Endothelial cell (in vitro differentiated cells): ENCODE measurements at regions not wholly inside any gene's neighbourhood (a gene's known extent, or its start where the extent isn't known, plus 50 kb on each side); places are given as distances from the start of the nearest gene placed in this dataset.

Source experiments
- DNase-seq: peaks from one replicate; pipeline ENCODE4 v3.0.0; 2021; ENCODE audit warnings: low spot score
- H3K27ac Mint-ChIP-seq: one replicate; pipeline ENCODE4 v1.8.0; 2021; ENCODE audit warnings: mixed read lengths, inconsistent platforms; ENCODE audit not compliant: unreplicated experiment
- H3K27me3 Mint-ChIP-seq: one replicate; pipeline ENCODE4 v1.8.0; 2021; ENCODE audit warnings: mild to moderate bottlenecking, moderate library complexity, mixed read lengths, inconsistent platforms; ENCODE audit not compliant: unreplicated experiment
- H3K36me3 Mint-ChIP-seq: one replicate; pipeline ENCODE4 v1.8.0; 2021; ENCODE audit warnings: mild to moderate bottlenecking, low read depth, mixed read lengths, inconsistent platforms; ENCODE audit not compliant: unreplicated experiment
- H3K4me1 Mint-ChIP-seq: one replicate; pipeline ENCODE4 v1.8.0; 2021; ENCODE audit warnings: mild to moderate bottlenecking, mixed read lengths, inconsistent platforms; ENCODE audit not compliant: unreplicated experiment
- H3K4me3 Mint-ChIP-seq: one replicate; pipeline ENCODE4 v1.8.0; 2021; ENCODE audit warnings: mild to moderate bottlenecking, mixed read lengths, inconsistent platforms; ENCODE audit not compliant: unreplicated experiment
- H3K9me3 Mint-ChIP-seq: one replicate; pipeline ENCODE4 v1.8.0; 2021; ENCODE audit warnings: mixed read lengths, inconsistent platforms; ENCODE audit not compliant: unreplicated experiment
- TF ChIP-seq, protein P1 (sequence below): fragments of 200-600 bp; sonication (generic); IDR thresholded peaks from one replicate; pipeline ENCODE4 v1.5.0; 2021; ENCODE audit warnings: antibody characterized with exemption; ENCODE audit not compliant: unreplicated experiment

DNA sequence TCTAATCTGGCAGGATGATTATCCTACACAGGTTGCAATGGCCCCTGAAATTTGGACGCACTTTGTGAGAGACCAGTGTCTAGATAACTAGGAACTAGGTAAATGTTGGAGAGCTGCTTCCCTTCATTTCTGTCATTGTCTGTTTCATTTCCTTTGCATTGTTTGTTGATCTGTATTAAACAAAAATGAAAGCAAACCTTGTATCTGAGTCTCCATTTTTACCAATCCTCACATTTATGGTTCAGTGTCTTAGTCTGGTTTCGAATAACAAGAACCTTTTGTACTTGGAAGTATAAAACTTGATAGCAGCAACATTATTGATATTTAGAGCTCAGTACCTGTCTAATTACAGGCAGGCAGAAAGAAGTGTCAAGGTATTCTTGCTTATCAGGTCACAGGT is 105.5 kb downstream of the MRPS30 start:
- no peaks in the 10 kb centered on the region for H3K27me3 Mint-ChIP-seq

DNA sequence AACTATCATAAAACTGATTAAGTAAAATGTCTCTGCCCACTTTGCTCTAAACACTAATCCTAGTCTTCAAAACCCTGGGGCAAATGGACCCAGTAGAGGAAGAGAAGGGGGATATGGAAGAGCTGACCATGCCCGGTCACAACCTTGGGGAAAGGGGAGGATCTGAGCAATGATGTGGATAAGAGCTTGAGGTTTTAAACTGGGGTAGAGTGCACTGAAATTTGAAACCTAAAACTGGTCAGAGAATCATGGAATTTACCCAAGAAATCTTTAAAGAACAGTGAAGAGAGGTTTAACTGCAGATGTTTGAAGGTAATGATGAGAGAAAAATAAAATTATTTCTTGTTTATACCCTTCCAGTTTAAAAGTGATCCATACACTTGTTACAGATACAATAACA is 110.8 kb downstream of the MRPS30 start:
- Mint-ChIP-seq H3K9me3 (no peaks in the 10 kb centered on the region), H3K27ac (no peak overlapping the region), H3K4me3 (no peak overlapping the region), H3K27me3 (no peaks in the 10 kb centered on the region), H3K36me3 (no peaks in the 10 kb centered on the region), H3K4me1 (no peaks in the 10 kb centered on the region)
- DNase-seq: no peak
- TF ChIP-seq, protein P1, sequence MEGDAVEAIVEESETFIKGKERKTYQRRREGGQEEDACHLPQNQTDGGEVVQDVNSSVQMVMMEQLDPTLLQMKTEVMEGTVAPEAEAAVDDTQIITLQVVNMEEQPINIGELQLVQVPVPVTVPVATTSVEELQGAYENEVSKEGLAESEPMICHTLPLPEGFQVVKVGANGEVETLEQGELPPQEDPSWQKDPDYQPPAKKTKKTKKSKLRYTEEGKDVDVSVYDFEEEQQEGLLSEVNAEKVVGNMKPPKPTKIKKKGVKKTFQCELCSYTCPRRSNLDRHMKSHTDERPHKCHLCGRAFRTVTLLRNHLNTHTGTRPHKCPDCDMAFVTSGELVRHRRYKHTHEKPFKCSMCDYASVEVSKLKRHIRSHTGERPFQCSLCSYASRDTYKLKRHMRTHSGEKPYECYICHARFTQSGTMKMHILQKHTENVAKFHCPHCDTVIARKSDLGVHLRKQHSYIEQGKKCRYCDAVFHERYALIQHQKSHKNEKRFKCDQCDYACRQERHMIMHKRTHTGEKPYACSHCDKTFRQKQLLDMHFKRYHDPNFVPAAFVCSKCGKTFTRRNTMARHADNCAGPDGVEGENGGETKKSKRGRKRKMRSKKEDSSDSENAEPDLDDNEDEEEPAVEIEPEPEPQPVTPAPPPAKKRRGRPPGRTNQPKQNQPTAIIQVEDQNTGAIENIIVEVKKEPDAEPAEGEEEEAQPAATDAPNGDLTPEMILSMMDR: no peak

More for the DNA sequence above, 105.5 kb downstream of the MRPS30 start:
- TF ChIP-seq, protein P1: no peak
- Mint-ChIP-seq H3K36me3 (no peaks in the 10 kb centered on the region), H3K27ac (no peak overlapping the region), H3K4me3 (no peak overlapping the region), H3K9me3 (no peaks in the 10 kb centered on the region), H3K4me1 (no peaks in the 10 kb centered on the region)
- DNase-seq: no peak

DNA sequence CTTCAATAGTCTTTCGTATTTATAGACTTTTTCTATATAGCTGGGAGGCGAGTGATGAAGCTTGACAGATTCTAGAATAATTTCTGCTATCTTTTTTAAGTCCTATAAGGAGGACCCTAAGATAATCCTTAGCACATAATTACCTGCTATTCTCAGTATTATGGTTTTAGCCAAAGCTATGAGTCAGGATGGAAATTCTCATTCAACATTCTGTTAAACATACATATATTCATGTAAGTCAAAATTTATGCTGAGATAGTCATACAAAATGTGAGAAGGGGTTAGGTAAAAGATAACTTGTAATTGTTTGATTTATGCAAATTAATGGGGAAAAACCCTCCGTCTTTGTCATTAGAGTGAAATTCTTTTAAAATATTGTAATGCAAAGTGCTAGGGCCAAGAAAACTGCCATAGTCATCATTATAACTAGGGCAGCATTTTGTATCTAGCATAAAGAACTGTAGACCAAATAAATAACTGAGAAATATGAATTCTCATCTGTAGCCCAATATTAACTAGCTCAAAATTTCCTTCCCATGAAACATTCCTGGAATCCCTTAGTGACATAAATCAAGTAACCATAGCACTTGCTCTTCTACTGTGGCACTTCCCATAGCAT is 118.5 kb downstream of the MRPS30 start:
- Mint-ChIP-seq H3K4me1 (no peaks in the 10 kb centered on the region), H3K27me3 (no peaks in the 10 kb centered on the region), H3K4me3 (no peak overlapping the region), H3K36me3 (no peaks in the 10 kb centered on the region), H3K27ac (no peak overlapping the region), H3K9me3 (no peaks in the 10 kb centered on the region)
- TF ChIP-seq, protein P1: no peak
- DNase-seq: no peak

DNA sequence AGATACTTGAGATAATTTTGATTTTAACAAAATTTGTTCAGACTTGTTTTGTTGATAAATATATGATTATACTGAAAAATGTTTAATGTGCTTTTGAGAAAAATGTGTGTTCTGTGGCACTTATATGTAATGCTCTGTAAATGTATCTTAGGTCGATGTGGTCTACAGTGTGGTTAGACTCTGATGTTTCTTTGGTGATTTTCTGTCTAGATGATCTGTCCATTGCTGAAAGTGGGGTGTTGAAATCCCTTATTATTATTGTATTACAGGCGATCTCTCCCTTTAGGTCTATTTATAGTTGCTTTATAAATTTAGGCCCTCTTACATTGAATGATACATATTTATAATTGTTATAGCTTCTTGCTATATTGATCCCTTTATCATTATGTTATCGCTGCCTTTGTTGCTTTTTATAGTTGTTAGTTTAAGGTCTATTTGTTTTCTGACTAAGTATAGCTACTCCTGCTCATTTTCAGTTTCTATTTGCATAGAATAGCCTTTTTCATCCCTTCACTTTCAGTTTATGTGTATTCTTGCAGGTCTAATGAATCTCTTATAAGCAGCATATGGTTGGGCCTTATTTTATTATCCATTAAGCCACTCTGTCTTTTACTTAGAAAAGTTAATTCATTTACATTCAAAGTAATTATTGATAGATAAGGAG is 124.3 kb downstream of the MRPS30 start:
- no peak overlapping the region for H3K27ac Mint-ChIP-seq
- H3K9me3 Mint-ChIP-seq: no peaks in the 10 kb centered on the region
- H3K27me3 Mint-ChIP-seq: peaks cover 3% of the 10 kb centered on the region
- no peak for DNase-seq
- H3K4me1 Mint-ChIP-seq: no peaks in the 10 kb centered on the region
- H3K4me3 Mint-ChIP-seq: no peak overlapping the region
- no peaks in the 10 kb centered on the region for H3K36me3 Mint-ChIP-seq
- TF ChIP-seq, protein P1: no peak

DNA sequence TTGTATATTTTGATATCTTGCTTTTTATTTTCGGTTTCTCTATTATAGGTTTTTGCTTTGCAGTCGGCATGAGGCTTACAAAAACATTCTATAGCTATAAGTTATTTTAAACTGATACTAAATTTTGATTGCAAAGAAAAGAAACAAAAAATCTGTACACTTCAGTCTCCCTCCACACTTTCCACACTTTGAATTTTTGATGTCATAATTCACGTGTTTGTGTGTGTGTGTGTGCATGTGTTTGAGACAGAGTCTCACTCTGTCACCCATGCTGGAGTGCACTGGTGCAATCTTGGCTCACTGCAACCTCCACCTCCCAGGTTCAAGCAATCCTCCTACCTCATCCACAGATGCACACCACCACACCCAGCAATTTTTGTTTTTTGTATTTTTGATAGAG is 124.9 kb downstream of the MRPS30 start:
- H3K4me3 Mint-ChIP-seq: no peak overlapping the region
- H3K4me1 Mint-ChIP-seq: no peaks in the 10 kb centered on the region
- H3K27ac Mint-ChIP-seq: no peak overlapping the region
- TF ChIP-seq, protein P1: no peak
- peaks cover 3% of the 10 kb centered on the region for H3K27me3 Mint-ChIP-seq
- DNase-seq: no peak
- no peaks in the 10 kb centered on the region for H3K9me3 Mint-ChIP-seq
- H3K36me3 Mint-ChIP-seq: no peaks in the 10 kb centered on the region
